ENCODE measurements at regions not wholly inside any gene's neighbourhood (a gene's known extent, or its start where the extent isn't known, plus 50 kb on each side); places are given as distances from the start of the nearest gene placed in this dataset.
"Not testable (repeated sequence)": the region's sequence is repeated elsewhere in the genome, so short reads cannot be mapped to it uniquely, and the experiment has no call there.

DNA sequence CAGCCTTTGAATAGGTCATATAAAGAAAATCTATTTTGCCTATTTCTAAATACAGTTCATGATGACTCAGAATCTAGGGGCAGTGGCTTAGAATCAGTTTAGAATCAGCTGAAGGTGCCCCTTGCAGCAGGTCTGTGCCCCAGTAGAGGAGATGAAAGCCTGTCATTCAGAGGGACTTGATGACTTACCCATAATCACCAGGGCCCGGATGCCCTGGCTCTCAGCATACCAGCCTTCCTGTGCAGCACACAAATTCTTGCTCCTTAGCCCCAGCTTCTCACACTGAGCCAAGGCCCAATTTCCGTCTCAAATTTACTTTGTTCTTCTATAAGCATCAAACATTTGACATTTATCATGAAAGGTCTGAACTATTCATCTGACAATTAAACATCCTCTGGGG, 83.2 kb upstream of the EOMES start:
- H3K27ac ChIP-seq, result no peak overlapping the region
- H3K36me3 ChIP-seq (ENCODE audit: insufficient read depth in 1 of 2, low read depth in 1 of 2), result no peaks in the 10 kb centered on the region
- 49 to 68% (median 61%) methylated on average over 2 of the region's 2 CpGs for WGBS, 3 donors
- H3K4me3 ChIP-seq, result no peak overlapping the region
- TF ChIP-seq CTCF (IDR thresholded peaks at IDR 0.05), result no peak
- no peaks in the 10 kb centered on the region for H3K9me3 ChIP-seq
- no peak for DNase-seq
- no peaks in the 10 kb centered on the region for H3K4me1 ChIP-seq
- intact Hi-C loops (cut with DNase I), result no loop called here
- no peaks in the 10 kb centered on the region for H3K27me3 ChIP-seq (ENCODE audit: insufficient read depth in 3 of 3, low read length in 2 of 3)
- no peak for ATAC-seq

GRCh38 chr3:27813255-27813654, 91.1 kb upstream of the EOMES start:
- H3K36me3 ChIP-seq (ENCODE audit: insufficient read depth in 1 of 2, low read depth in 1 of 2), result no peaks in the 10 kb centered on the region
- ATAC-seq (no peak), DNase-seq (no peak)
- intact Hi-C loops (cut with DNase I), result no loop called here
- H3K4me1 ChIP-seq, result no peaks in the 10 kb centered on the region
- no peak for TF ChIP-seq CTCF (IDR thresholded peaks at IDR 0.05)
- H3K4me3 ChIP-seq, result no peak overlapping the region
- H3K27me3 ChIP-seq (ENCODE audit: insufficient read depth in 3 of 3, low read length in 2 of 3), result no peaks in the 10 kb centered on the region
- 16 to 26% (median 21%) methylated on average over 1 of the region's 1 CpG for WGBS, 3 donors
- H3K27ac ChIP-seq, result no peak overlapping the region
- no peaks in the 10 kb centered on the region for H3K9me3 ChIP-seq

DNA sequence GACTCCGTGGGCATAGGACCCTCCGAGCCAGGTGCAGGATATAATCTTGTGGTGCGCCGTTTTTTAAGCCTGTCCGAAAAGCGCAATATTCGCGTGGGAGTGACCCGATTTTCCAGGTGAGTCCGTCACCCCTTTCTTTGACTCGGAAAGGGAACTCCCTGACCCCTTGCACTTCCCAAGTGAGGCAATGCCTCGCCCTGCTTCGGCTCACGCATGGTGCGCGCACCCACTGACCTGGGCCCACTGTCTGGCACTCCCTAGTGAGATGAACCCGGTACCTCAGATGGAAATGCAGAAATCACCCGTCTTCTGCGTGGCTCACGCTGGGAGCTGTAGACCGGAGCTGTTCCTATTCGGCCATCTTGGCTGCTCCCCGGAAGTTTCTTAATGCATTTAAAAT, 99.5 kb upstream of the EOMES start:
- intact Hi-C loops (cut with DNase I), result not testable (repeated sequence)

GRCh38 chr3:27824312-27825200, 102.4 kb upstream of the EOMES start:
- no peaks in the 10 kb centered on the region for H3K27me3 ChIP-seq (ENCODE audit: insufficient read depth in 3 of 3, low read length in 2 of 3)
- H3K36me3 ChIP-seq (ENCODE audit: insufficient read depth in 1 of 2, low read depth in 1 of 2), result no peaks in the 10 kb centered on the region
- ATAC-seq (no peak), DNase-seq (no peak)
- TF ChIP-seq CTCF (IDR thresholded peaks at IDR 0.05), result no peak
- WGBS, 3 donors, result 63 to 70% (median 64%) methylated on average over 6 of the region's 6 CpGs
- H3K27ac ChIP-seq, result no peak overlapping the region
- intact Hi-C loops (cut with DNase I), result no loop called here
- no peaks in the 10 kb centered on the region for H3K4me1 ChIP-seq
- no peak overlapping the region for H3K4me3 ChIP-seq
- no peaks in the 10 kb centered on the region for H3K9me3 ChIP-seq

More for the DNA sequence above, 99.5 kb upstream of the EOMES start:
- H3K9me3 ChIP-seq; DNase-seq; H3K27ac ChIP-seq; ATAC-seq; H3K4me3 ChIP-seq; H3K4me1 ChIP-seq; H3K36me3 ChIP-seq (ENCODE audit: insufficient read depth in 1 of 2, low read depth in 1 of 2); H3K27me3 ChIP-seq (ENCODE audit: insufficient read depth in 3 of 3, low read length in 2 of 3): not testable (repeated sequence)
- WGBS, 3 donors, result 86 to 98% (median 95%) methylated on average over 12 to 21 of the region's 23 CpGs

DNA sequence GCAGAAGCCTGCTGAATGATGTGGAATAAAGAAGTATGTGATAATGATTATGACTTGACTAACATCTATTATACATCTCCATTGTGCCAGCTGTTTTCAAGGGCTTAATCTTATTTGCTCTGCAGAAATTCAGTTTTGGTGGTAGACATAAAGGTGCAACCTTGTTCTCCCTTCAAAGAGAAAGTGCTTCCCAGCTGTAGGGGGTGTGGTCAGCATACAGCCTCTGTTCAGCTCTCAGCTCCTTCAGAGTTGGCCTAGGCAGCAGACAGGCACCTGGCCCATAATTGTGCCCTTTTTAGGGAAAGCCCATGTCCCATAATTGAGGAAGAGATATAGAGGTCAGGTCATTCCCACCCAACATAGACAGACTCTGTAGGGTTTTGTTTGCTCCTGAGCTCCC, 104.3 kb upstream of the EOMES start:
- Histone ChIP-seq H3K27ac (no peak overlapping the region), H3K36me3 (ENCODE audit: insufficient read depth in 1 of 2, low read depth in 1 of 2) (no peaks in the 10 kb centered on the region), H3K27me3 (ENCODE audit: insufficient read depth in 3 of 3, low read length in 2 of 3) (no peaks in the 10 kb centered on the region), H3K9me3 (no peaks in the 10 kb centered on the region), H3K4me3 (no peak overlapping the region), H3K4me1 (no peaks in the 10 kb centered on the region)
- intact Hi-C loops (cut with DNase I), result no loop called here
- no peak for ATAC-seq
- TF ChIP-seq CTCF (IDR thresholded peaks at IDR 0.05), result no peak
- no peak for DNase-seq
